CD4-positive, alpha-beta T cell treated with Interleukin-4 for 1 hour (primary cell): ENCODE measurements at regions not wholly inside any gene's neighbourhood (a gene's known extent, or its start where the extent isn't known, plus 50 kb on each side); places are given as distances from the start of the nearest gene placed in this dataset.
A peak's percentile ranks its signal among the peaks of the same experiment; 100 is the strongest.

ENCODE experiments used
- DNase-seq, 2 donors: peaks; one replicate each; pipeline ENCODE4 v3.0.0-alpha.2; 2020 to 2022

GRCh38 chr1:93815366-93816110 lies 63.5 kb downstream of the DNTTIP2 start:
- no peak for DNase-seq

GRCh38 chr1:93814795-93815340 lies 64.1 kb downstream of the DNTTIP2 start:
- no peak for DNase-seq

- DNase-seq = peak; percentile 59 to 62
Measured at GRCh38 chr1:93814059-93814794, 64.8 kb downstream of the DNTTIP2 start.

GRCh38 chr1:93813076-93813475 lies 65.9 kb downstream of the DNTTIP2 start:
- DNase-seq = no peak

- no peak for DNase-seq
Measured at GRCh38 chr1:93811326-93812065, 67.5 kb downstream of the DNTTIP2 start.

- no peak for DNase-seq
Measured at GRCh38 chr1:93810316-93810715, 68.7 kb downstream of the DNTTIP2 start.

- no peak for DNase-seq
Measured at GRCh38 chr1:93808871-93809270, 70.1 kb downstream of the DNTTIP2 start.

GRCh38 chr1:93807311-93807930 lies 71.6 kb downstream of the DNTTIP2 start:
- DNase-seq = no peak

GRCh38 chr1:93805027-93805610 lies 73.9 kb downstream of the DNTTIP2 start:
- no peak for DNase-seq

GRCh38 chr1:93804412-93804811 lies 74.6 kb downstream of the DNTTIP2 start:
- DNase-seq = no peak

GRCh38 chr1:93801471-93801870 lies 77.5 kb downstream of the DNTTIP2 start:
- no peak for DNase-seq

GRCh38 chr1:93800856-93801255 lies 78.2 kb downstream of the DNTTIP2 start:
- no peak for DNase-seq

GRCh38 chr1:93798291-93798690 lies 80.7 kb downstream of the DNTTIP2 start:
- no peak for DNase-seq

GRCh38 chr1:93784538-93784937 lies 94.5 kb downstream of the DNTTIP2 start:
- no peak for DNase-seq

- no peak for DNase-seq
Measured at GRCh38 chr1:93783876-93784275, 95.1 kb downstream of the DNTTIP2 start.

- no peak for DNase-seq
Measured at GRCh38 chr1:93779540-93780165, 98.0 kb upstream of the BCAR3 start.

GRCh38 chr1:93778457-93778856 lies 96.8 kb upstream of the BCAR3 start:
- DNase-seq = no peak

GRCh38 chr1:93777255-93777654 lies 95.6 kb upstream of the BCAR3 start:
- no peak for DNase-seq

GRCh38 chr1:93776728-93777127 lies 95.1 kb upstream of the BCAR3 start:
- no peak for DNase-seq

- DNase-seq = no peak
Measured at GRCh38 chr1:93775224-93775623, 93.6 kb upstream of the BCAR3 start.

- no peak for DNase-seq
Measured at GRCh38 chr1:93774707-93775106, 93.1 kb upstream of the BCAR3 start.
